OCI-LY3 (cell line): ENCODE measurements at regions not wholly inside any gene's neighbourhood (a gene's known extent, or its start where the extent isn't known, plus 50 kb on each side); places are given as distances from the start of the nearest gene placed in this dataset.

Experiments
- H2AFZ ChIP-seq: fragments of 200-600, 300-600 bp; shearing (Covaris generic); 2 replicates; pipeline ENCODE4 v1.6.0; 2014; ENCODE audit warnings: antibody characterized with exemption, low read depth, low read length
- H3K27ac ChIP-seq: fragments of 200-600, 300-600 bp; sonication (generic); 2 replicates; pipeline ENCODE4 v1.5.1; 2014; ENCODE audit warnings: mild to moderate bottlenecking, low read length, moderate library complexity, mixed read lengths
- H3K27me3 ChIP-seq: fragments of 200-600, 300-600 bp; sonication (generic); 2 replicates; pipeline ENCODE4 v1.6.1; 2014; ENCODE audit warnings: low read depth, low read length, mixed read lengths
- H3K36me3 ChIP-seq: fragments of 200-600, 300-600 bp; sonication (generic); replicated peaks from 2 replicates; pipeline ENCODE3; 2014; ENCODE audit warnings: low read depth, low read length, mixed read lengths
- H3K4me1 ChIP-seq: fragments of 300-600, 200-600 bp; sonication (generic); 2 replicates; pipeline ENCODE4 v1.6.1; 2014; ENCODE audit warnings: low read length, mixed read lengths
- H3K4me2 ChIP-seq: fragments of 200-600, 300-600 bp; sonication (generic); 2 replicates; pipeline ENCODE4 v1.6.1; 2014; ENCODE audit warnings: low read length, mixed read lengths
- H3K4me3 ChIP-seq: fragments of 300-600, 200-600 bp; sonication (generic); 2 replicates; pipeline ENCODE4 v1.5.1; 2014; ENCODE audit warnings: antibody characterized with exemption, mild to moderate bottlenecking, low read length, moderate library complexity
- H3K79me2 ChIP-seq: fragments of 300-600, 200-600 bp; shearing (Covaris generic); 2 replicates; pipeline ENCODE4 v1.6.1; 2014; ENCODE audit warnings: mild to moderate bottlenecking, low read length, mixed read lengths
- H3K9ac ChIP-seq: fragments of 300-600, 200-600 bp; shearing (Covaris generic); 2 replicates; pipeline ENCODE4 v1.6.0; 2014; ENCODE audit warnings: mild to moderate bottlenecking, low read length, moderate library complexity
- H3K9me3 ChIP-seq: fragments of 200-600, 300-600 bp; shearing (Covaris generic); 2 replicates; pipeline ENCODE4 v1.6.1; 2014; ENCODE audit warnings: low read length, mixed read lengths; ENCODE audit not compliant: insufficient read depth
- H4K20me1 ChIP-seq: fragments of 200-600, 300-600 bp; sonication (generic); 2 replicates; pipeline ENCODE4 v1.6.1; 2016; ENCODE audit warnings: low read length, mixed read lengths; ENCODE audit not compliant: insufficient read depth
- CTCF ChIP-seq: fragments of 200-600, 300-600 bp; sonication (generic); IDR thresholded peaks from 2 replicates; pipeline ENCODE4 v1.5.1; 2014; ENCODE audit warnings: antibody characterized with exemption, low read length, low read depth
- EZH2phosphoT487 ChIP-seq: fragments of 200-600 bp; shearing (Covaris generic); IDR thresholded peaks from 2 replicates; pipeline ENCODE4 v1.6.1; 2018; ENCODE audit warnings: antibody characterized with exemption, mixed run types, low read depth

- Histone ChIP-seq H3K27ac (no peak overlapping the region), H3K4me1 (no peaks in the 10 kb centered on the region), H3K9me3 (no peaks in the 10 kb centered on the region), H3K4me3 (no peak overlapping the region), H3K9ac (no peak overlapping the region), H3K4me2 (no peak overlapping the region), H4K20me1 (no peaks in the 10 kb centered on the region), H3K27me3 (no peaks in the 10 kb centered on the region), H3K79me2 (no peaks in the 10 kb centered on the region), H2AFZ (no peak overlapping the region), H3K36me3 (no peaks in the 10 kb centered on the region)
- TF ChIP-seq CTCF, result no peak
- no peak for TF ChIP-seq EZH2phosphoT487
These were observed 438.8 kb upstream of the THRB start for GRCh38 chr3:24933401-24933800.

GRCh38 chr3:24936574-24936973, 441.9 kb upstream of the THRB start:
- Histone ChIP-seq H3K9ac (no peak overlapping the region), H2AFZ (no peak overlapping the region), H4K20me1 (no peaks in the 10 kb centered on the region), H3K4me3 (no peak overlapping the region), H3K9me3 (no peaks in the 10 kb centered on the region), H3K4me1 (no peaks in the 10 kb centered on the region), H3K27ac (no peak overlapping the region), H3K4me2 (no peak overlapping the region), H3K79me2 (no peaks in the 10 kb centered on the region), H3K27me3 (no peaks in the 10 kb centered on the region), H3K36me3 (no peaks in the 10 kb centered on the region)
- TF ChIP-seq CTCF (no peak), EZH2phosphoT487 (no peak)

- no peaks in the 10 kb centered on the region for H3K9me3 ChIP-seq
- no peak overlapping the region for H3K9ac ChIP-seq
- TF ChIP-seq EZH2phosphoT487, result no peak
- no peak overlapping the region for H3K4me2 ChIP-seq
- no peak overlapping the region for H3K4me3 ChIP-seq
- no peaks in the 10 kb centered on the region for H3K79me2 ChIP-seq
- H3K27me3 ChIP-seq, result no peaks in the 10 kb centered on the region
- H3K4me1 ChIP-seq, result no peaks in the 10 kb centered on the region
- no peak overlapping the region for H2AFZ ChIP-seq
- H3K36me3 ChIP-seq, result no peaks in the 10 kb centered on the region
- H4K20me1 ChIP-seq, result no peaks in the 10 kb centered on the region
- H3K27ac ChIP-seq, result no peak overlapping the region
These were observed 442.6 kb upstream of the THRB start for GRCh38 chr3:24937228-24937627.

- Histone ChIP-seq H3K4me3 (no peak overlapping the region), H3K9ac (no peak overlapping the region), H3K36me3 (no peaks in the 10 kb centered on the region), H3K27me3 (no peaks in the 10 kb centered on the region), H3K4me2 (no peak overlapping the region), H3K9me3 (no peaks in the 10 kb centered on the region), H2AFZ (no peak overlapping the region), H4K20me1 (no peaks in the 10 kb centered on the region), H3K4me1 (no peaks in the 10 kb centered on the region), H3K27ac (no peak overlapping the region), H3K79me2 (no peaks in the 10 kb centered on the region)
- TF ChIP-seq CTCF, result no peak
- TF ChIP-seq EZH2phosphoT487, result no peak
These were observed 443.1 kb upstream of the THRB start for GRCh38 chr3:24937780-24938179.

- Histone ChIP-seq H3K27ac (no peak overlapping the region), H3K27me3 (no peaks in the 10 kb centered on the region), H3K79me2 (no peaks in the 10 kb centered on the region), H3K4me1 (no peaks in the 10 kb centered on the region), H2AFZ (no peak overlapping the region), H3K9ac (no peak overlapping the region), H3K9me3 (no peaks in the 10 kb centered on the region), H3K4me3 (no peak overlapping the region), H3K4me2 (no peak overlapping the region), H4K20me1 (no peaks in the 10 kb centered on the region), H3K36me3 (no peaks in the 10 kb centered on the region)
- TF ChIP-seq EZH2phosphoT487, result no peak
- TF ChIP-seq CTCF, result no peak
These were observed 449.3 kb upstream of the THRB start for GRCh38 chr3:24943961-24944360.
